GM13976 (cell line): ENCODE measurements at regions not wholly inside any gene's neighbourhood (a gene's known extent, or its start where the extent isn't known, plus 50 kb on each side); places are given as distances from the start of the nearest gene placed in this dataset.

Experiments
- DNase-seq: peaks from one replicate; pipeline ENCODE4 v3.0.0; 2012; ENCODE audit warnings: low spot score
- CTCF ChIP-seq: IDR thresholded peaks from 2 replicates; pipeline ENCODE4 v1.5.1; 2012; ENCODE audit warnings: borderline replicate concordance, mild to moderate bottlenecking; ENCODE audit not compliant: insufficient read depth; ENCODE audit errors: extremely low read depth, missing control alignments, control extremely low read depth
- in situ Hi-C: fragments of 300-500 bp; cut with MboI; formaldehyde crosslinking; loops from one replicate; pipeline ENCODE4 v1.12.0; 2022; ENCODE audit warnings: low sequenced_read_pairs, mixed read lengths, inconsistent platforms; ENCODE audit not compliant: unreplicated experiment

GRCh38 chr5:98110791-98111190, 662.7 kb upstream of the RGMB start:
- no peak for DNase-seq
- in situ Hi-C loops: no loop called here
- TF ChIP-seq CTCF: no peak

- in situ Hi-C loops: no loop called here
These were observed 661.8 kb upstream of the RGMB start for GRCh38 chr5:98111686-98112085.

GRCh38 chr5:98121036-98121936, 652.2 kb upstream of the RGMB start:
- DNase-seq: no peak
- in situ Hi-C loops: no loop called here
- TF ChIP-seq CTCF: no peak

More at GRCh38 chr5:98111686-98112085, 661.8 kb upstream of the RGMB start:
- no peak for DNase-seq
- no peak for TF ChIP-seq CTCF

- DNase-seq: no peak
- no peak for TF ChIP-seq CTCF
These were observed 645.2 kb upstream of the RGMB start for GRCh38 chr5:98128271-98128670.

GRCh38 chr5:98128846-98129245, 644.6 kb upstream of the RGMB start:
- TF ChIP-seq CTCF: no peak
- no peak for DNase-seq
- in situ Hi-C loops: no loop called here

More at GRCh38 chr5:98128271-98128670, 645.2 kb upstream of the RGMB start:
- in situ Hi-C loops: no loop called here

- DNase-seq: no peak
- no peak for TF ChIP-seq CTCF
- in situ Hi-C loops: no loop called here
These were observed 643.0 kb upstream of the RGMB start for GRCh38 chr5:98130261-98131035.
